NOMO-1 treated with DMSO at 0.1 percent for 48 hours (cell line): ENCODE measurements at regions not wholly inside any gene's neighbourhood (a gene's known extent, or its start where the extent isn't known, plus 50 kb on each side); places are given as distances from the start of the nearest gene placed in this dataset.

Experiments used
- DNase-seq: peaks from one replicate; lab custom pipeline; 2025; ENCODE audit not compliant: unreplicated experiment; lab: John Stamatoyannopoulos, UW

- no peak for DNase-seq
Observed at GRCh38 chr20:21982559-21982958, 277.1 kb downstream of the PAX1 start.

GRCh38 chr20:21981597-21982344, 276.3 kb downstream of the PAX1 start:
- no peak for DNase-seq

GRCh38 chr20:21981179-21981578, 275.7 kb downstream of the PAX1 start:
- DNase-seq = no peak

- no peak for DNase-seq
Observed at GRCh38 chr20:21971436-21971835, 266.0 kb downstream of the PAX1 start.

GRCh38 chr20:21968486-21968885, 263.0 kb downstream of the PAX1 start:
- no peak for DNase-seq

- DNase-seq = no peak
Observed at GRCh38 chr20:21967481-21967880, 262.0 kb downstream of the PAX1 start.

GRCh38 chr20:21956591-21956990, 251.1 kb downstream of the PAX1 start:
- no peak for DNase-seq

- no peak for DNase-seq
Observed at GRCh38 chr20:21947406-21947805, 241.9 kb downstream of the PAX1 start.

- no peak for DNase-seq
Observed at GRCh38 chr20:21944227-21944626, 238.8 kb downstream of the PAX1 start.

- no peak for DNase-seq
Observed at GRCh38 chr20:21941941-21942805, 236.7 kb downstream of the PAX1 start.

GRCh38 chr20:21936720-21937380, 231.4 kb downstream of the PAX1 start:
- no peak for DNase-seq

GRCh38 chr20:21936261-21936660, 230.8 kb downstream of the PAX1 start:
- DNase-seq = no peak

- no peak for DNase-seq
Observed at GRCh38 chr20:21933526-21933925, 228.1 kb downstream of the PAX1 start.

- no peak for DNase-seq
Observed at GRCh38 chr20:21921251-21921650, 215.8 kb downstream of the PAX1 start.

- no peak for DNase-seq
Observed at GRCh38 chr20:21920211-21920610, 214.7 kb downstream of the PAX1 start.

GRCh38 chr20:21918398-21918797, 212.9 kb downstream of the PAX1 start:
- no peak for DNase-seq

- DNase-seq = no peak
Observed at GRCh38 chr20:21902391-21902790, 196.9 kb downstream of the PAX1 start.

GRCh38 chr20:21901470-21902275, 196.2 kb downstream of the PAX1 start:
- no peak for DNase-seq

GRCh38 chr20:21900431-21900830, 195.0 kb downstream of the PAX1 start:
- DNase-seq = no peak

- no peak for DNase-seq
Observed at GRCh38 chr20:21874921-21875320, 169.5 kb downstream of the PAX1 start.

- no peak for DNase-seq
Observed at GRCh38 chr20:21874127-21874526, 168.7 kb downstream of the PAX1 start.
